ENCODE measurements at regions not wholly inside any gene's neighbourhood (a gene's known extent, or its start where the extent isn't known, plus 50 kb on each side); places are given as distances from the start of the nearest gene placed in this dataset.

GRCh38 chr5:38099205-38100168 is 158.9 kb upstream of the EGFLAM start:
- DNase-seq (ENCODE audit: low read depth in 2 of 2) = no peak

- no peak for DNase-seq (ENCODE audit: low read depth in 2 of 2)
Observed at GRCh38 chr5:38094889-38095288, 163.5 kb upstream of the EGFLAM start.

- no peak for DNase-seq (ENCODE audit: low read depth in 2 of 2)
Observed at GRCh38 chr5:38093855-38094254, 164.5 kb upstream of the EGFLAM start.

GRCh38 chr5:38086777-38087176 is 171.6 kb upstream of the EGFLAM start:
- DNase-seq (ENCODE audit: low read depth in 2 of 2) = no peak

GRCh38 chr5:38079620-38080402 is 178.5 kb upstream of the EGFLAM start:
- no peak for DNase-seq (ENCODE audit: low read depth in 2 of 2)

- no peak for DNase-seq (ENCODE audit: low read depth in 2 of 2)
Observed at GRCh38 chr5:38078161-38078560, 180.2 kb upstream of the EGFLAM start.

GRCh38 chr5:38077652-38078051 is 180.7 kb upstream of the EGFLAM start:
- no peak for DNase-seq (ENCODE audit: low read depth in 2 of 2)

GRCh38 chr5:38071831-38072694 is 186.3 kb upstream of the EGFLAM start:
- no peak for DNase-seq (ENCODE audit: low read depth in 2 of 2)

GRCh38 chr5:38070304-38070950 is 187.9 kb upstream of the EGFLAM start:
- DNase-seq (ENCODE audit: low read depth in 2 of 2) = no peak

- DNase-seq (ENCODE audit: low read depth in 2 of 2) = no peak
Observed at GRCh38 chr5:38069360-38069759, 189.0 kb upstream of the EGFLAM start.

GRCh38 chr5:38060354-38060753 is 198.0 kb upstream of the EGFLAM start:
- DNase-seq (ENCODE audit: low read depth in 2 of 2) = no peak

- no peak for DNase-seq (ENCODE audit: low read depth in 2 of 2)
Observed at GRCh38 chr5:38059876-38060275, 198.5 kb upstream of the EGFLAM start.

- no peak for DNase-seq (ENCODE audit: low read depth in 2 of 2)
Observed at GRCh38 chr5:38051711-38052511, 206.4 kb upstream of the EGFLAM start.

- no peak for DNase-seq (ENCODE audit: low read depth in 2 of 2)
Observed at GRCh38 chr5:38048400-38048799, 208.6 kb upstream of the GDNF start.

GRCh38 chr5:38046103-38046502 is 206.3 kb upstream of the GDNF start:
- DNase-seq (ENCODE audit: low read depth in 2 of 2) = no peak

GRCh38 chr5:38045446-38045845 is 205.6 kb upstream of the GDNF start:
- DNase-seq (ENCODE audit: low read depth in 2 of 2) = no peak

GRCh38 chr5:38039826-38040225 is 200.0 kb upstream of the GDNF start:
- no peak for DNase-seq (ENCODE audit: low read depth in 2 of 2)

GRCh38 chr5:38039091-38039490 is 199.2 kb upstream of the GDNF start:
- no peak for DNase-seq (ENCODE audit: low read depth in 2 of 2)

- no peak for DNase-seq (ENCODE audit: low read depth in 2 of 2)
Observed at GRCh38 chr5:38036765-38037164, 196.9 kb upstream of the GDNF start.

GRCh38 chr5:38032149-38032548 is 192.3 kb upstream of the GDNF start:
- DNase-seq (ENCODE audit: low read depth in 2 of 2) = no peak

All from stimulated activated CD4-positive, alpha-beta T cell treated with anti-CD3 and anti-CD28 coated beads, Interleukin-12 subunit alpha, Interleukin-12 subunit beta, amount 100 ng/mL, for 24 hours (primary cell).